Uterus (tissue), 3 donors: ENCODE measurements at regions not wholly inside any gene's neighbourhood (a gene's known extent, or its start where the extent isn't known, plus 50 kb on each side); places are given as distances from the start of the nearest gene placed in this dataset.
"Not testable (repeated sequence)": the region's sequence is repeated elsewhere in the genome, so short reads cannot be mapped to it uniquely, and the experiment has no call there.

ENCODE experiments used
- DNase-seq, 2 donors: peaks; one replicate each; pipeline ENCODE4 v3.0.0-alpha.2; 2019 to 2020
- H3K27ac ChIP-seq, 2 donors: fragments of 200-600 bp; sonication (generic); 1 replicate in 1 of 2; 2 replicates in 1 of 2; pipeline ENCODE4 v1.5.1; 2016 to 2018
- H3K27me3 ChIP-seq, 2 donors: fragments of 200-600 bp; sonication (generic); one replicate each; pipeline ENCODE4 v1.5.1; 2018 to 2019; ENCODE audit warnings: control low read depth in 1 of 2
- H3K36me3 ChIP-seq, 2 donors: fragments of 200-600 bp; sonication (generic); one replicate each; pipeline ENCODE4 v1.5.1; 2019; ENCODE audit warnings: control low read depth in 1 of 2
- H3K4me1 ChIP-seq, 2 donors: fragments of 200-600 bp; sonication (generic); one replicate each; pipeline ENCODE4 v1.5.1; 2018 to 2019; ENCODE audit warnings: control low read depth in 1 of 2
- H3K4me3 ChIP-seq, 2 donors: fragments of 200-600 bp; sonication (generic); 1 replicate in 1 of 2; 2 replicates in 1 of 2; pipeline ENCODE4 v1.5.1; 2018 to 2019; ENCODE audit warnings: mild to moderate bottlenecking in 1 of 2
- H3K9me3 ChIP-seq, 2 donors: fragments of 200-600 bp; sonication (generic); one replicate each; pipeline ENCODE4 v1.5.1; 2019; ENCODE audit warnings: control low read depth in 1 of 2
- CTCF ChIP-seq, 4 experiments: fragments of 200-600 bp in 2 of 4; fragments of 450-650 bp in 2 of 4; sonication (generic) in 2 of 4; IDR thresholded peaks; one replicate each; pipeline ENCODE4 v1.5.1; 2016 to 2019; ENCODE audit warnings: antibody characterized with exemption in 4 of 4, mild to moderate bottlenecking in 2 of 4, moderate library complexity in 1 of 4
- POLR2A ChIP-seq, 2 donors: fragments of 450-650 bp; IDR thresholded peaks; one replicate each; pipeline ENCODE4 v1.6.1; 2016; ENCODE audit warnings: antibody characterized with exemption in 2 of 2, mild to moderate bottlenecking in 1 of 2, moderate library complexity in 1 of 2
- intact Hi-C: fragments of 100-400 bp; cut with DNase I; formaldehyde crosslinking; loops from one replicate; pipeline ENCODE4 v1.15.1; 2023; ENCODE audit warnings: low total_unique reads
- donor health status: DM: yes; HTN: yes; CAD: no.

- DNase-seq: no peak
- Histone ChIP-seq H3K27me3 (no peaks in the 10 kb centered on the region), H3K36me3 (no peaks in the 10 kb centered on the region), H3K4me1 (no peaks in the 10 kb centered on the region), H3K9me3 (no peaks in the 10 kb centered on the region), H3K27ac (no peak overlapping the region), H3K4me3 (no peak overlapping the region)
- TF ChIP-seq POLR2A (IDR thresholded peaks at IDR 0.05): no peak
- TF ChIP-seq CTCF (IDR thresholded peaks at IDR 0.05): no peak
- intact Hi-C loops: no loop called here
These were observed 341.8 kb downstream of the MAGEB5 start for GRCh38 chrX:26557691-26558321.

- DNase-seq, H3K4me1 ChIP-seq, intact Hi-C loops: not testable (repeated sequence)
These were observed 309.8 kb downstream of the MAGEB5 start for GRCh38 chrX:26525768-26526167.

DNA sequence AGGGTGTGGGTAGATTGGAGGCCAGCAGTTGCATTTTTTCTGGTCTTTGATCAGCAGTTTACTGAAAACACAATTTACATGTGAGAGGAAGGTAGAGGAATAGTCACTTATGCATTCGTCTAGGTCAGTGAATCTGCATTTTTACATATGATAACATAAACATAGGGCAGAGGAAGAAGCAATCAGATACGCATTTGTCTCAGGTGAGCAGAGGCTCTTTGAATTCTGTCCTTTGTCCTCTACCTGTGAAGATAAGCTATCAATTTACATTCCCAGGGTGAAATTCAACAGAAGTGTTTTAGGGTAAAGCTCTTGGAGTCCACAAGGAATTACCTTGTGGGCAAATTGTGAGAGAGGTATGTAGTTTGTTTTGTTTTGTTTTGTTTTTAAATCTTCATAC lies 306.5 kb downstream of the MAGEB5 start:
- H3K36me3 ChIP-seq: no peaks in the 10 kb centered on the region
- intact Hi-C loops: no loop called here
- H3K27ac ChIP-seq: no peak overlapping the region
- no peak overlapping the region for H3K4me3 ChIP-seq
- H3K9me3 ChIP-seq: no peaks in the 10 kb centered on the region
- no peak for DNase-seq
- H3K27me3 ChIP-seq: no peaks in the 10 kb centered on the region
- TF ChIP-seq POLR2A (IDR thresholded peaks at IDR 0.05): no peak
- TF ChIP-seq CTCF (IDR thresholded peaks at IDR 0.05): no peak
- H3K4me1 ChIP-seq: no peaks in the 10 kb centered on the region

More at GRCh38 chrX:26525768-26526167, 309.8 kb downstream of the MAGEB5 start:
- H3K4me3 ChIP-seq, H3K9me3 ChIP-seq, H3K27ac ChIP-seq, H3K36me3 ChIP-seq, H3K27me3 ChIP-seq: not testable (repeated sequence)

DNA sequence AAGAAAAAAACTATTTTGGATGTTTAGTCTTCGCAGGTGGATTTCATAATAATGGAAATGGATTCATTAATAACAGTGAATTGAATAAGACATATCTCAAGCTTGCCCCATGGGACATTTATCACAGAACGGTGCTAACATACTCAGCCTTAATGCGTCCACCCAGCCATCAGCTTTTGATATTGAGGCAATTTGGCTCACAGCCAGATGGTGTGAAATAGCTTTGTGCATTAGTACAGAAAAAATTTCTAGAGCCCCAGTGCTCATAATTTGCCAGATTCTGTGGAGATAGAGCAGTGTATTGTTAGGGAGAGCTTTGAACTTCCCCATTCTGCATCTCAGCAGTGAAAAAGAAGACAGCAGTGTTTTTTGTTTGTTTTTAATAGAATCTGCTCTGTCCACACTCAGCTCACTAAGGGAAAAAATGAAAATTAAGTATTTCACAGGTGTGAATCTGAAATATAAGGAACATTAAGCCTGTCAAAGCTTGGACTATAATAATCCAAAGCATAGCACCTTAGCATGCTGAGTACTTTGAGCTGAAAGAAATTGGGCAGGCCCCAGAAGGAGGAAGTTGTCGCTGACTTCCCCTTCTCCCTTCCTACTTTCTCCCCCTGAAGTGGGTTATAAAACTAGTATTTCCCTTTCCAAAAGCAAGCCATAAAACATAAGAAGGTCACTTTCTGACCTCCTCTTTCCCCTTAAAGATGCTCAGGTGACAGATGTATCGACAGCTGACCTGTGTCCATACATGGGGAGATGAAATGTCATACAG lies 295.8 kb downstream of the MAGEB5 start:
- intact Hi-C loops: no loop called here
- Histone ChIP-seq H3K27ac (no peak overlapping the region), H3K4me3 (no peak overlapping the region), H3K4me1 (no peaks in the 10 kb centered on the region), H3K9me3 (no peaks in the 10 kb centered on the region), H3K27me3 (no peaks in the 10 kb centered on the region), H3K36me3 (no peaks in the 10 kb centered on the region)
- no peak for DNase-seq
- TF ChIP-seq CTCF (IDR thresholded peaks at IDR 0.05) (no peak), POLR2A (IDR thresholded peaks at IDR 0.05) (no peak)

DNA sequence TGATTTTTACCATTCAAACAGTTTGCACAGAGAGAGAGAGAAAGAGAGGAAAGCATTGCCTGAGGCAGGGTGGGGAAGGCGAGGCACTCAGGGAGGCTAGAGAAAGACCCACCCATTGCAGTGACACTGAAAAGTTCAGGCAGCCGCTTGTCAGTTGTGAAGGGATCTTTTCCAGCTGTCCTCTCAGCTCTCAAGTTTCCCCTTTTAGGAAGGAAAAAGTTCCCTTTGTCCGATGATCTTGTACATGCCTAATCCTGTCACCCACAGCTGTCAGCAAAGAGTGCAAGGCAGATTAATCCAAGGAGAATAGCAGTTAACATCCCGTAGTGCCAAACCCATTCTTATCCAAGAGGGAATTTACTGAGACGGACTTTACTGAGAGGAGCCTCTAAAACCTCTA lies 255.0 kb downstream of the MAGEB5 start:
- TF ChIP-seq POLR2A (IDR thresholded peaks at IDR 0.05): no peak
- TF ChIP-seq CTCF (IDR thresholded peaks at IDR 0.05): no peak
- Histone ChIP-seq H3K4me1 (no peaks in the 10 kb centered on the region), H3K27me3 (no peaks in the 10 kb centered on the region), H3K36me3 (no peaks in the 10 kb centered on the region), H3K4me3 (no peak overlapping the region), H3K27ac (no peak overlapping the region), H3K9me3 (no peaks in the 10 kb centered on the region)
- DNase-seq: no peak
- intact Hi-C loops: no loop called here
